T-helper 1 cell treated with Interleukin-12 subunit alpha and Interleukin-12 subunit beta and Interleukin-4 antibody, amounts not matched to agents 30 μg/mL and 1 μg/mL, for 36 hours (primary cell): ENCODE measurements at regions not wholly inside any gene's neighbourhood (a gene's known extent, or its start where the extent isn't known, plus 50 kb on each side); places are given as distances from the start of the nearest gene placed in this dataset.

ENCODE experiments used
- H3K27ac Mint-ChIP-seq: one replicate; pipeline ENCODE4 v1.8.0; 2021; ENCODE audit warnings: mild to moderate bottlenecking, mixed read lengths
- H3K27me3 Mint-ChIP-seq: one replicate; pipeline ENCODE4 v1.8.0; 2021; ENCODE audit warnings: low read depth, mixed read lengths
- H3K36me3 Mint-ChIP-seq: one replicate; pipeline ENCODE4 v1.8.0; 2021; ENCODE audit warnings: low read depth, mixed read lengths
- H3K4me1 Mint-ChIP-seq: one replicate; pipeline ENCODE4 v1.8.0; 2021; ENCODE audit warnings: low read depth, mixed read lengths
- H3K4me3 Mint-ChIP-seq: one replicate; pipeline ENCODE4 v1.8.0; 2021; ENCODE audit warnings: mild to moderate bottlenecking, moderate library complexity, mixed read lengths
- H3K9me3 Mint-ChIP-seq: one replicate; pipeline ENCODE4 v1.8.0; 2021; ENCODE audit warnings: mixed read lengths

GRCh38 chr12:69019910-69020309, 86.9 kb upstream of the CPM start:
- no peak overlapping the region for H3K4me3 Mint-ChIP-seq
- no peak overlapping the region for H3K27ac Mint-ChIP-seq
- H3K36me3 Mint-ChIP-seq, result no peaks in the 10 kb centered on the region
- no peaks in the 10 kb centered on the region for H3K9me3 Mint-ChIP-seq
- H3K4me1 Mint-ChIP-seq, result no peaks in the 10 kb centered on the region
- no peaks in the 10 kb centered on the region for H3K27me3 Mint-ChIP-seq

- Mint-ChIP-seq H3K36me3 (no peaks in the 10 kb centered on the region), H3K27ac (no peak overlapping the region), H3K9me3 (no peaks in the 10 kb centered on the region), H3K4me3 (no peak overlapping the region), H3K4me1 (no peaks in the 10 kb centered on the region), H3K27me3 (no peaks in the 10 kb centered on the region)
Measured at GRCh38 chr12:69022674-69023073, 89.7 kb upstream of the CPM start.

GRCh38 chr12:69023840-69024239, 90.9 kb upstream of the CPM start:
- Mint-ChIP-seq H3K27ac (no peak overlapping the region), H3K27me3 (no peaks in the 10 kb centered on the region), H3K4me1 (no peaks in the 10 kb centered on the region), H3K36me3 (no peaks in the 10 kb centered on the region), H3K4me3 (no peak overlapping the region), H3K9me3 (no peaks in the 10 kb centered on the region)

GRCh38 chr12:69024413-69024812, 91.4 kb upstream of the CPM start:
- H3K27ac Mint-ChIP-seq, result no peak overlapping the region

GRCh38 chr12:69024907-69025306, 91.9 kb upstream of the CPM start:
- Mint-ChIP-seq H3K27me3 (no peaks in the 10 kb centered on the region), H3K9me3 (no peaks in the 10 kb centered on the region), H3K27ac (no peak overlapping the region), H3K4me1 (no peaks in the 10 kb centered on the region), H3K4me3 (no peak overlapping the region), H3K36me3 (no peaks in the 10 kb centered on the region)

More at GRCh38 chr12:69024413-69024812, 91.4 kb upstream of the CPM start:
- H3K4me3 Mint-ChIP-seq, result no peak overlapping the region
- no peaks in the 10 kb centered on the region for H3K9me3 Mint-ChIP-seq
- no peaks in the 10 kb centered on the region for H3K27me3 Mint-ChIP-seq
- no peaks in the 10 kb centered on the region for H3K36me3 Mint-ChIP-seq
- no peaks in the 10 kb centered on the region for H3K4me1 Mint-ChIP-seq

GRCh38 chr12:69026336-69026735, 93.4 kb upstream of the CPM start:
- Mint-ChIP-seq H3K27me3 (no peaks in the 10 kb centered on the region), H3K36me3 (no peaks in the 10 kb centered on the region), H3K9me3 (no peaks in the 10 kb centered on the region), H3K27ac (no peak overlapping the region), H3K4me1 (no peaks in the 10 kb centered on the region), H3K4me3 (no peak overlapping the region)

GRCh38 chr12:69027411-69027881, 94.5 kb upstream of the CPM start:
- Mint-ChIP-seq H3K9me3 (no peaks in the 10 kb centered on the region), H3K27me3 (no peaks in the 10 kb centered on the region), H3K27ac (no peak overlapping the region), H3K4me3 (no peak overlapping the region), H3K36me3 (no peaks in the 10 kb centered on the region), H3K4me1 (no peaks in the 10 kb centered on the region)

- H3K4me1 Mint-ChIP-seq, result no peaks in the 10 kb centered on the region
Measured at GRCh38 chr12:69028941-69029729, 96.2 kb upstream of the CPM start.

GRCh38 chr12:69030321-69030720, 97.3 kb upstream of the CPM start:
- no peak overlapping the region for H3K27ac Mint-ChIP-seq
- H3K36me3 Mint-ChIP-seq, result no peaks in the 10 kb centered on the region
- H3K27me3 Mint-ChIP-seq, result no peaks in the 10 kb centered on the region
- no peaks in the 10 kb centered on the region for H3K4me1 Mint-ChIP-seq
- no peaks in the 10 kb centered on the region for H3K9me3 Mint-ChIP-seq
- H3K4me3 Mint-ChIP-seq, result no peak overlapping the region

More at GRCh38 chr12:69028941-69029729, 96.2 kb upstream of the CPM start:
- H3K36me3 Mint-ChIP-seq, result no peaks in the 10 kb centered on the region
- H3K9me3 Mint-ChIP-seq, result no peaks in the 10 kb centered on the region
- no peak overlapping the region for H3K4me3 Mint-ChIP-seq
- no peak overlapping the region for H3K27ac Mint-ChIP-seq
- H3K27me3 Mint-ChIP-seq, result no peaks in the 10 kb centered on the region

GRCh38 chr12:69036533-69036932, 103.6 kb upstream of the CPM start:
- H3K4me3 Mint-ChIP-seq, result no peak overlapping the region
- H3K27me3 Mint-ChIP-seq, result no peaks in the 10 kb centered on the region
- H3K4me1 Mint-ChIP-seq, result no peaks in the 10 kb centered on the region
- no peaks in the 10 kb centered on the region for H3K36me3 Mint-ChIP-seq
- no peaks in the 10 kb centered on the region for H3K9me3 Mint-ChIP-seq
- H3K27ac Mint-ChIP-seq, result no peak overlapping the region

GRCh38 chr12:69036999-69037398, 104.0 kb upstream of the CPM start:
- no peaks in the 10 kb centered on the region for H3K4me1 Mint-ChIP-seq
- H3K4me3 Mint-ChIP-seq, result no peak overlapping the region
- no peak overlapping the region for H3K27ac Mint-ChIP-seq
- no peaks in the 10 kb centered on the region for H3K27me3 Mint-ChIP-seq
- H3K36me3 Mint-ChIP-seq, result no peaks in the 10 kb centered on the region
- H3K9me3 Mint-ChIP-seq, result no peaks in the 10 kb centered on the region

- H3K27ac Mint-ChIP-seq, result no peak overlapping the region
- H3K36me3 Mint-ChIP-seq, result no peaks in the 10 kb centered on the region
- H3K9me3 Mint-ChIP-seq, result no peaks in the 10 kb centered on the region
- H3K27me3 Mint-ChIP-seq, result no peaks in the 10 kb centered on the region
- no peak overlapping the region for H3K4me3 Mint-ChIP-seq
- no peaks in the 10 kb centered on the region for H3K4me1 Mint-ChIP-seq
Measured at GRCh38 chr12:69039911-69040310, 106.9 kb upstream of the CPM start.

- H3K4me3 Mint-ChIP-seq, result no peak overlapping the region
Measured at GRCh38 chr12:69042557-69042956, 109.6 kb upstream of the CPM start.

GRCh38 chr12:69042970-69043369, 110.0 kb upstream of the CPM start:
- H3K36me3 Mint-ChIP-seq, result no peaks in the 10 kb centered on the region
- no peak overlapping the region for H3K4me3 Mint-ChIP-seq
- H3K4me1 Mint-ChIP-seq, result no peaks in the 10 kb centered on the region
- no peak overlapping the region for H3K27ac Mint-ChIP-seq
- H3K9me3 Mint-ChIP-seq, result no peaks in the 10 kb centered on the region
- no peaks in the 10 kb centered on the region for H3K27me3 Mint-ChIP-seq

More at GRCh38 chr12:69042557-69042956, 109.6 kb upstream of the CPM start:
- Mint-ChIP-seq H3K27me3 (no peaks in the 10 kb centered on the region), H3K36me3 (no peaks in the 10 kb centered on the region), H3K4me1 (no peaks in the 10 kb centered on the region), H3K27ac (no peak overlapping the region), H3K9me3 (no peaks in the 10 kb centered on the region)

GRCh38 chr12:69044887-69045286, 111.9 kb upstream of the CPM start:
- H3K27me3 Mint-ChIP-seq, result no peaks in the 10 kb centered on the region
- H3K36me3 Mint-ChIP-seq, result no peaks in the 10 kb centered on the region

More at GRCh38 chr12:69044887-69045286, 111.9 kb upstream of the CPM start:
- no peaks in the 10 kb centered on the region for H3K4me1 Mint-ChIP-seq
- H3K27ac Mint-ChIP-seq, result no peak overlapping the region
- H3K9me3 Mint-ChIP-seq, result no peaks in the 10 kb centered on the region
- H3K4me3 Mint-ChIP-seq, result no peak overlapping the region
